Uterus (tissue), 3 donors: ENCODE measurements at regions not wholly inside any gene's neighbourhood (a gene's known extent, or its start where the extent isn't known, plus 50 kb on each side); places are given as distances from the start of the nearest gene placed in this dataset.

ENCODE experiments used
- DNase-seq, 2 donors: peaks; one replicate each; pipeline ENCODE4 v3.0.0-alpha.2; 2019 to 2020
- H3K27ac ChIP-seq, 2 donors: fragments of 200-600 bp; sonication (generic); 1 replicate in 1 of 2; 2 replicates in 1 of 2; pipeline ENCODE4 v1.5.1; 2016 to 2018
- H3K27me3 ChIP-seq, 2 donors: fragments of 200-600 bp; sonication (generic); one replicate each; pipeline ENCODE4 v1.5.1; 2018 to 2019; ENCODE audit warnings: control low read depth in 1 of 2
- H3K36me3 ChIP-seq, 2 donors: fragments of 200-600 bp; sonication (generic); one replicate each; pipeline ENCODE4 v1.5.1; 2019; ENCODE audit warnings: control low read depth in 1 of 2
- H3K4me1 ChIP-seq, 2 donors: fragments of 200-600 bp; sonication (generic); one replicate each; pipeline ENCODE4 v1.5.1; 2018 to 2019; ENCODE audit warnings: control low read depth in 1 of 2
- H3K4me3 ChIP-seq, 2 donors: fragments of 200-600 bp; sonication (generic); 1 replicate in 1 of 2; 2 replicates in 1 of 2; pipeline ENCODE4 v1.5.1; 2018 to 2019; ENCODE audit warnings: mild to moderate bottlenecking in 1 of 2
- H3K9me3 ChIP-seq, 2 donors: fragments of 200-600 bp; sonication (generic); one replicate each; pipeline ENCODE4 v1.5.1; 2019; ENCODE audit warnings: control low read depth in 1 of 2
- POLR2A ChIP-seq, 2 donors: fragments of 450-650 bp; IDR thresholded peaks; one replicate each; pipeline ENCODE4 v1.6.1; 2016; ENCODE audit warnings: antibody characterized with exemption in 2 of 2, mild to moderate bottlenecking in 1 of 2, moderate library complexity in 1 of 2
- intact Hi-C: fragments of 100-400 bp; cut with DNase I; formaldehyde crosslinking; loops from one replicate; pipeline ENCODE4 v1.15.1; 2023; ENCODE audit warnings: low total_unique reads
- TF ChIP-seq, protein P1 (sequence below), 4 experiments: fragments of 200-600 bp in 2 of 4; fragments of 450-650 bp in 2 of 4; sonication (generic) in 2 of 4; IDR thresholded peaks; one replicate each; pipeline ENCODE4 v1.5.1; 2016 to 2019; ENCODE audit warnings: antibody characterized with exemption in 4 of 4, mild to moderate bottlenecking in 2 of 4, moderate library complexity in 1 of 4
- donor health status: DM: yes; HTN: yes; CAD: no.

DNA sequence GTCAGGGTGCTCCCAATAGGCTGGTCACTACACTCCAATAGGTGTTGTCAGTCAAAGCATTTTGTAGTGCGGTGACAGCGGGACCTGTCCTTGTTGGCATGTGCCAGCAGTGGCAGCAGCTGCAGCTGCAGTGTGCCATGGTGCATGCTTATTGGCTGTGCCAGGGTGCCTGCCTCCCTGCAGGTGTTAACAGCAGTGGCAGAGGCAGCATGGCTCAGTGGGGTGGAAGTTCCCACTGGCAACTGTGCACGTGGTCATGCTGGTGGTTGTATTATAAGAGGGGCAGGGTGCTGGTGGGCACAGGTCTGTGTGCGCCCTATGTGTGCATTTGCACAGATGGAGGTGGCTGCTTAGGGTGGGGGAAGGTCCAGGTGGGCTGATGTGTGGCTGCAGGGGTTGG lies 133.7 kb upstream of the EDIL3 start:
- Histone ChIP-seq H3K27me3 (no peaks in the 10 kb centered on the region), H3K27ac (no peak overlapping the region), H3K4me1 (no peaks in the 10 kb centered on the region), H3K4me3 (no peak overlapping the region), H3K9me3 (no peaks in the 10 kb centered on the region), H3K36me3 (no peaks in the 10 kb centered on the region)
- no peak for DNase-seq
- TF ChIP-seq, protein P1, sequence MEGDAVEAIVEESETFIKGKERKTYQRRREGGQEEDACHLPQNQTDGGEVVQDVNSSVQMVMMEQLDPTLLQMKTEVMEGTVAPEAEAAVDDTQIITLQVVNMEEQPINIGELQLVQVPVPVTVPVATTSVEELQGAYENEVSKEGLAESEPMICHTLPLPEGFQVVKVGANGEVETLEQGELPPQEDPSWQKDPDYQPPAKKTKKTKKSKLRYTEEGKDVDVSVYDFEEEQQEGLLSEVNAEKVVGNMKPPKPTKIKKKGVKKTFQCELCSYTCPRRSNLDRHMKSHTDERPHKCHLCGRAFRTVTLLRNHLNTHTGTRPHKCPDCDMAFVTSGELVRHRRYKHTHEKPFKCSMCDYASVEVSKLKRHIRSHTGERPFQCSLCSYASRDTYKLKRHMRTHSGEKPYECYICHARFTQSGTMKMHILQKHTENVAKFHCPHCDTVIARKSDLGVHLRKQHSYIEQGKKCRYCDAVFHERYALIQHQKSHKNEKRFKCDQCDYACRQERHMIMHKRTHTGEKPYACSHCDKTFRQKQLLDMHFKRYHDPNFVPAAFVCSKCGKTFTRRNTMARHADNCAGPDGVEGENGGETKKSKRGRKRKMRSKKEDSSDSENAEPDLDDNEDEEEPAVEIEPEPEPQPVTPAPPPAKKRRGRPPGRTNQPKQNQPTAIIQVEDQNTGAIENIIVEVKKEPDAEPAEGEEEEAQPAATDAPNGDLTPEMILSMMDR (IDR thresholded peaks at IDR 0.05), result no peak
- no peak for TF ChIP-seq POLR2A (IDR thresholded peaks at IDR 0.05)
- intact Hi-C loops, result no loop called here

DNA sequence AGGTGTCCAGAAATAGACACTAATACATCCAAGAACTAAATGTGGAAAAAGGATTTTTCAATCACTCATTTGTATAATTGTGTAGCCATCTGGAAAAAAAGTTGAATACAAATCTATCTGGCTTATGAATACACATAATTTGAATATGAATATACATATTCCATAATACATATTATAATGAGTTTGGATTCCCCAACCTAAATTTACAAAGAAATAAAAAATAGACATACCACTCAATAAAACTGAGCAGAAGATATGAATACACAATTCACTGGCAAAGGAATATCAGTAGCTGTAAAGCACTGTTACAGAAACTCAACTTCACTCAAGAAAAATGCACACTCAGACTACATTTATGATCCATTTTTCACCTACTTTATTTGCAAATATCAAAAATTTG lies 121.9 kb upstream of the EDIL3 start:
- intact Hi-C loops, result no loop called here

DNA sequence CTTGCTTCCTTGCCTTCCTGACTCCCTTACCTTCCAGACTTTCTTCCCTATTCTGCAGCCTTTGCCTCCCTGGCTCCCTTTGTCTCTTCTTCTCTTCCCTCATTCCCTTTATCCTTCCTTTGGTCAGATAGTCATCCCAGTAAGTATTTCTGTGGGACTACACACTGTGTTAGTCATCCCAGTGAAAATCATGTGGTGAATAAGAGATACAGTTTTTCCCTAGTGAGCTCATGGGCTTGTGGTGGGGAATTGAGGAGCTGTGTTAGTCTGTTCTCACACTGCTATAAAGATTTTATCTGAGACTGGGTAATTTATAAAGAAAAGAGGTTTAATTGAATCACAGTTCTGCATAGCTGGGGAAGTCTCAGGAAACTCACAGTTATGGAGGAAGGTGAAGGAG lies 109.8 kb upstream of the EDIL3 start:
- Histone ChIP-seq H3K4me1 (no peaks in the 10 kb centered on the region), H3K36me3 (no peaks in the 10 kb centered on the region)
- intact Hi-C loops, result no loop called here

More for the DNA sequence above, 121.9 kb upstream of the EDIL3 start:
- H3K27ac ChIP-seq, result no peak overlapping the region
- H3K4me3 ChIP-seq, result no peak overlapping the region
- no peaks in the 10 kb centered on the region for H3K27me3 ChIP-seq
- TF ChIP-seq, protein P1 (IDR thresholded peaks at IDR 0.05), result no peak
- TF ChIP-seq POLR2A (IDR thresholded peaks at IDR 0.05), result no peak
- no peaks in the 10 kb centered on the region for H3K36me3 ChIP-seq
- no peaks in the 10 kb centered on the region for H3K9me3 ChIP-seq
- H3K4me1 ChIP-seq, result no peaks in the 10 kb centered on the region
- DNase-seq, result no peak

DNA sequence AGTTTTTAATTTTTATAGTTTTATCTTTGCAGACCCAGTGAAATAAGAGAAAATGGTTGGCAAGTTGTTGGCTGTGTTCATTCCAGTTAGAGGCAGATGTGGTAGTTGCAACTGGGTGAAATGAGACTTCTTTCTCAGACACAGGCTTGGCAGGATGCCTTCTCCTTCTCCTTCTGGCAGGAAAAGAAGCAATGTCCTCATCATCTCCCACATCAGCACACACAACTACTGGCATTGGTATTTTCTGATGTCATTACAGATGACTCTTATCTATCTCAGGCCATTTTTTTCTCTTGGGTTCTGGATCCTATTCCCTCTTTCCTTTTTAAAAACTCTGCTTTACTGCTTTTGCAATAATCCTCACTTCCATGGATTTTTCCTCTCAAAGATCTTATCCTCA lies 103.3 kb upstream of the EDIL3 start:
- no peaks in the 10 kb centered on the region for H3K27me3 ChIP-seq
- H3K36me3 ChIP-seq, result no peaks in the 10 kb centered on the region
- H3K4me3 ChIP-seq, result no peak overlapping the region
- H3K4me1 ChIP-seq, result no peaks in the 10 kb centered on the region
- intact Hi-C loops, result no loop called here
- TF ChIP-seq POLR2A (IDR thresholded peaks at IDR 0.05), result no peak
- TF ChIP-seq, protein P1 (IDR thresholded peaks at IDR 0.05), result no peak
- H3K27ac ChIP-seq, result no peak overlapping the region
- no peaks in the 10 kb centered on the region for H3K9me3 ChIP-seq
- peak in 1 of 2 donors; percentile 12 for DNase-seq

More for the DNA sequence above, 109.8 kb upstream of the EDIL3 start:
- no peak overlapping the region for H3K27ac ChIP-seq
- H3K4me3 ChIP-seq, result no peak overlapping the region
- H3K9me3 ChIP-seq, result no peaks in the 10 kb centered on the region
- no peaks in the 10 kb centered on the region for H3K27me3 ChIP-seq
- no peak for DNase-seq
- TF ChIP-seq, protein P1 (IDR thresholded peaks at IDR 0.05), result no peak
- TF ChIP-seq POLR2A (IDR thresholded peaks at IDR 0.05), result no peak

DNA sequence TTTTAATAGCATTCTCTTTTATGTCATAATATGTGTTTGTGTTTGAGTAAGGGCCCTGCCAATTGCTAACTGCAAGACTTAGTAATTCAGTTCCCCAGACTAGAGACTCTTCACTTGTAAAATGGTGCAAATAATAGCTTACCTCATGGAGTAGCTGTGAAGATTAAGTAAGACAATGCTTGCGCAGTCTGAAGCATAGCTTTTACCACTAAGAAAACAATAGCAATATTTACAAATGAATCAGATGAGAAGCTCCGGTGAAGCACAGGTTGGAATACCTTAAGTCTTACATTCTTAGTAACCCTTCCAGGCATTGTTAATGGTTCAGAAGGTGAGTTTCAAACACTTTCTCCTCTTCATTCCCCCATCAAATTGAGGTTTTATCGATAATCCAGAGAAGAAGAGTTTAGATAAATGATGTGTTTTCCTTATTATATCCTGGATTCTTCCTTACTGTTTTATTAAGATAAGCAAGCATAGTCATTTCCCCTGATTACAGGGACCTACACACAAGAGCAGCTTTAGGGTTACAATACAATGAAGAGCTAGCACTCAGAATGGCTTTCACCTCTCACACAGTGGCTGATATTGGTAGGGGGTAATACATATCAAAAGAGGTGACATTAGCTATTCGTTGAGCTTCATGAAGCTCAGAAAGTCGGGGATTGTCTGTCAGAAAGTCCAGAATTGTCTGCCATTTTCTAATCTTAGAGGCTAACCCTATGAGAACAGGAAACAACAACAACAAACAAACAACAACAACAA lies 96.4 kb upstream of the EDIL3 start:
- H3K36me3 ChIP-seq, result no peaks in the 10 kb centered on the region
- no peak for DNase-seq
- H3K27ac ChIP-seq, result no peak overlapping the region
- no peaks in the 10 kb centered on the region for H3K9me3 ChIP-seq
- H3K27me3 ChIP-seq, result no peaks in the 10 kb centered on the region
- H3K4me1 ChIP-seq, result no peaks in the 10 kb centered on the region
- H3K4me3 ChIP-seq, result no peak overlapping the region
- no peak for TF ChIP-seq POLR2A (IDR thresholded peaks at IDR 0.05)
- TF ChIP-seq, protein P1 (IDR thresholded peaks at IDR 0.05), result no peak
- intact Hi-C loops, result no loop called here
